ENCODE measurements at regions not wholly inside any gene's neighbourhood (a gene's known extent, or its start where the extent isn't known, plus 50 kb on each side); places are given as distances from the start of the nearest gene placed in this dataset.

GRCh38 chr13:88248393-88248792 lies 577.2 kb downstream of the SLITRK5 start:
- TF ChIP-seq NFATC3 (IDR thresholded peaks at IDR 0.05): no peak
- no peak for TF ChIP-seq ETS1 (conservative IDR thresholded peaks at IDR 0.05; ENCODE audit: control insufficient read depth, low read depth, low read length)

All from K562 (cell line).